ENCODE measurements at regions not wholly inside any gene's neighbourhood (a gene's known extent, or its start where the extent isn't known, plus 50 kb on each side); places are given as distances from the start of the nearest gene placed in this dataset.

- no peak for TF ChIP-seq CTCF (conservative IDR thresholded peaks at IDR 0.05)
- TF ChIP-seq EZH2 (IDR thresholded peaks at IDR 0.05; ENCODE audit: low read depth) = no peak
Measured at GRCh38 chr2:188767176-188767575, 207.0 kb upstream of the COL3A1 start.
